ENCODE measurements at regions not wholly inside any gene's neighbourhood (a gene's known extent, or its start where the extent isn't known, plus 50 kb on each side); places are given as distances from the start of the nearest gene placed in this dataset.

GRCh38 chr2:16255120-16255519, 314.8 kb downstream of the MYCN start:
- TF ChIP-seq YY1 (IDR thresholded peaks at IDR 0.05; ENCODE audit: insufficient read depth, insufficient read length) = no peak
- TF ChIP-seq SUZ12 (IDR thresholded peaks at IDR 0.05; ENCODE audit: extremely low read depth, insufficient read depth, insufficient read length) = no peak
